CD4-positive, alpha-beta T cell treated with Interleukin-4 for 4 hours (primary cell): ENCODE measurements at regions not wholly inside any gene's neighbourhood (a gene's known extent, or its start where the extent isn't known, plus 50 kb on each side); places are given as distances from the start of the nearest gene placed in this dataset.
"Not testable (repeated sequence)": the region's sequence is repeated elsewhere in the genome, so short reads cannot be mapped to it uniquely, and the experiment has no call there.

Experiments used
- DNase-seq: peaks from one replicate; pipeline ENCODE4 v3.0.0-alpha.2; 2020

- no peak for DNase-seq
Measured at GRCh38 chr5:35561396-35561795, 56.3 kb upstream of the SPEF2 start.

- no peak for DNase-seq
Measured at GRCh38 chr5:35557748-35558147, 59.9 kb upstream of the SPEF2 start.

GRCh38 chr5:35557199-35557598 is 60.5 kb upstream of the SPEF2 start:
- DNase-seq, result no peak

GRCh38 chr5:35554016-35554415 is 63.6 kb upstream of the SPEF2 start:
- no peak for DNase-seq

GRCh38 chr5:35545190-35545589 is 72.5 kb upstream of the SPEF2 start:
- DNase-seq, result no peak

GRCh38 chr5:35543408-35543807 is 74.3 kb upstream of the SPEF2 start:
- no peak for DNase-seq

GRCh38 chr5:35540002-35540401 is 77.7 kb upstream of the SPEF2 start:
- DNase-seq, result no peak

- no peak for DNase-seq
Measured at GRCh38 chr5:35538198-35538931, 79.3 kb upstream of the SPEF2 start.

- no peak for DNase-seq
Measured at GRCh38 chr5:35533156-35533555, 84.5 kb upstream of the SPEF2 start.

GRCh38 chr5:35531553-35531952 is 86.1 kb upstream of the SPEF2 start:
- not testable (repeated sequence) for DNase-seq

GRCh38 chr5:35518104-35518503 is 99.6 kb upstream of the SPEF2 start:
- DNase-seq, result no peak

GRCh38 chr5:35516271-35516670 is 101.4 kb upstream of the SPEF2 start:
- DNase-seq, result no peak

- DNase-seq, result no peak
Measured at GRCh38 chr5:35513612-35514011, 104.1 kb upstream of the SPEF2 start.

GRCh38 chr5:35502206-35502605 is 115.5 kb upstream of the SPEF2 start:
- DNase-seq, result no peak

GRCh38 chr5:35488791-35489190 is 128.9 kb upstream of the SPEF2 start:
- no peak for DNase-seq

- no peak for DNase-seq
Measured at GRCh38 chr5:35488055-35488454, 129.6 kb upstream of the SPEF2 start.

GRCh38 chr5:35487233-35488025 is 130.2 kb upstream of the SPEF2 start:
- no peak for DNase-seq

GRCh38 chr5:35485487-35485886 is 132.2 kb upstream of the SPEF2 start:
- DNase-seq, result no peak

GRCh38 chr5:35484241-35484640 is 133.4 kb upstream of the SPEF2 start:
- DNase-seq, result no peak

GRCh38 chr5:35483780-35484179 is 133.9 kb upstream of the SPEF2 start:
- DNase-seq, result no peak

- no peak for DNase-seq
Measured at GRCh38 chr5:35483191-35483590, 134.5 kb upstream of the SPEF2 start.

GRCh38 chr5:35482167-35482755 is 135.4 kb upstream of the SPEF2 start:
- no peak for DNase-seq

GRCh38 chr5:35478856-35479682 is 138.6 kb upstream of the SPEF2 start:
- peak; percentile 33 for DNase-seq
